T-helper 1 cell treated with Interleukin-12 subunit alpha and Interleukin-12 subunit beta and Interleukin-4 antibody, amounts not matched to agents 30 μg/mL and 1 μg/mL, for 36 hours (primary cell): ENCODE measurements at regions not wholly inside any gene's neighbourhood (a gene's known extent, or its start where the extent isn't known, plus 50 kb on each side); places are given as distances from the start of the nearest gene placed in this dataset.
"Not testable (repeated sequence)": the region's sequence is repeated elsewhere in the genome, so short reads cannot be mapped to it uniquely, and the experiment has no call there.

Experiments used
- H3K27ac Mint-ChIP-seq: one replicate; pipeline ENCODE4 v1.8.0; 2021; ENCODE audit warnings: mild to moderate bottlenecking, mixed read lengths
- H3K27me3 Mint-ChIP-seq: one replicate; pipeline ENCODE4 v1.8.0; 2021; ENCODE audit warnings: low read depth, mixed read lengths
- H3K36me3 Mint-ChIP-seq: one replicate; pipeline ENCODE4 v1.8.0; 2021; ENCODE audit warnings: low read depth, mixed read lengths
- H3K4me1 Mint-ChIP-seq: one replicate; pipeline ENCODE4 v1.8.0; 2021; ENCODE audit warnings: low read depth, mixed read lengths
- H3K4me3 Mint-ChIP-seq: one replicate; pipeline ENCODE4 v1.8.0; 2021; ENCODE audit warnings: mild to moderate bottlenecking, moderate library complexity, mixed read lengths
- H3K9me3 Mint-ChIP-seq: one replicate; pipeline ENCODE4 v1.8.0; 2021; ENCODE audit warnings: mixed read lengths

DNA sequence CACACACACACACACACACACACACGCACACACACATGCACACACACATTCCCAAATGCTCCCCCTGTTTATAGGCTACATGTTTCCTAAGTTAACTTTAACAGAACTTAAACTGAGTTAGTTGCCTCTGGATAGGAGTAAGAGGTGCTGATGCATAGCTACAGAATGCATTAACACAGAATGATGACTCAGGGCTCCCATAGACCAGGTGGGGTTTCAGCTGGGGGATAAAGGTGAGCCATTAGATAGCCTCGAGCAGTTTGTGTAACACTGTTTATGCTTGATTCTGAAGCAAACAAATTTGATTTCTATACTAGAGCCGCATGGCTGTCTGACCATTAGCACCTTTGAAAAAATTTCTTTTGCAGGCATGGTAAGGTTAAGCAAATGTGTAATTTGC, 741.0 kb downstream of the PLCL1 start:
- H3K27ac Mint-ChIP-seq = no peak overlapping the region
- H3K9me3 Mint-ChIP-seq = no peaks in the 10 kb centered on the region
- no peaks in the 10 kb centered on the region for H3K27me3 Mint-ChIP-seq
- H3K4me3 Mint-ChIP-seq = no peak overlapping the region
- H3K36me3 Mint-ChIP-seq = no peaks in the 10 kb centered on the region
- no peaks in the 10 kb centered on the region for H3K4me1 Mint-ChIP-seq

DNA sequence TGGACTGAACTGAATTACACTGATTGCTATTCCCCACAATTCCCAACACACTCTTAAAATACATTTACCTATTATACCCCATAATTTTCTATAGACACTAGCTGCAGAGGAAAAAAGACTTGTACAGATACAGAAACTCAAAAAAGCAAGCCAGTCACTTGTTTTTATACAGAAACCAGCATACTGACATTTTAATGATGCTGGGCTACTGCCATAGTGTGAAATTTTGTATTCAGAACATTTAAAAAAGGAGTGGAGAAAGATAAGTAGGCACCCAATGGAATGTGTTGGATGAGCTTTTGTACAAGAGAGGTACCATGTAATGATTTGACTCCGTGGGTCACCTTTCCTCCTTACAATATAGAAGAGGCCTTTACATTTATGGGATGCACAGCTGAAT, 740.1 kb downstream of the PLCL1 start:
- Mint-ChIP-seq H3K9me3 (no peaks in the 10 kb centered on the region), H3K4me3 (no peak overlapping the region), H3K27ac (no peak overlapping the region), H3K36me3 (no peaks in the 10 kb centered on the region), H3K4me1 (no peaks in the 10 kb centered on the region), H3K27me3 (no peaks in the 10 kb centered on the region)

- no peak overlapping the region for H3K27ac Mint-ChIP-seq
These were observed 730.4 kb downstream of the PLCL1 start for GRCh38 chr2:198534756-198535155.

DNA sequence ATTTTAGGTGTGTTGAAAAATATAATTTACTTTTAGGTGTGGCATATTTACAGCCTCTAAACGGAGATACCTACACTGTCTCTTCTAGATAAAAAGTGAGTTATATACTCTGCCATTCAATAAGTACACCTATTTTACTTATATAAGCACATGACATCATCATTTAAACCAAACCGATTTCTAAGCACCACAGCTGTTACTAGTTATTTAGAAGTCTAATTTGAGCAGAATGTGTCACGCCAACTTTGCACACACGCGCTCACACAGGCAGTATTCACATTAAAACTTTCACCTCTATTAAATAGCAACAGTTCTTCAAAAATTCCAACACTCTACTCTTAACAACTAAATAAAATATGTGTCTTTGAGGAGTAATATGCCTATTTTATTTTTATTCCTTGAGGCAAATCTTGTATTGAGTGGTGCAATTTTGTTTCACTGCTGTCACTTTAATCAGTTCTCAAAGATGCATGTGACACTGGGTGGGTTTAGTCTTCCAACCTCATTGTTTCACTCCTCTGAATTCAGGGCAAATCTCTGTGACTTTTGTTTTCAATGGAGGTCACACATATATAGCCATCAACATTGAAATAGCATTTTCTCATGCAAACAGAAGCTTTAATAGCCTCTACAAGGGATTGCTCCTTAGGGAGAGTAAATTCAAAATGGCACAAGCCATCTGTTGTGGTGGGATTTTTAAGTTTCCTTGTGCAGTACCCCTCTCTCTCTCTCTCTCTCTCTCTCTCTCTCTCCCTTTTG, 721.0 kb downstream of the PLCL1 start:
- no peaks in the 10 kb centered on the region for H3K27me3 Mint-ChIP-seq
- no peaks in the 10 kb centered on the region for H3K36me3 Mint-ChIP-seq
- H3K4me3 Mint-ChIP-seq = no peak overlapping the region
- no peaks in the 10 kb centered on the region for H3K4me1 Mint-ChIP-seq
- no peak overlapping the region for H3K27ac Mint-ChIP-seq
- H3K9me3 Mint-ChIP-seq = no peaks in the 10 kb centered on the region

More at GRCh38 chr2:198534756-198535155, 730.4 kb downstream of the PLCL1 start:
- Mint-ChIP-seq H3K4me3 (no peak overlapping the region), H3K27me3 (no peaks in the 10 kb centered on the region), H3K9me3 (no peaks in the 10 kb centered on the region), H3K36me3 (no peaks in the 10 kb centered on the region), H3K4me1 (no peaks in the 10 kb centered on the region)

DNA sequence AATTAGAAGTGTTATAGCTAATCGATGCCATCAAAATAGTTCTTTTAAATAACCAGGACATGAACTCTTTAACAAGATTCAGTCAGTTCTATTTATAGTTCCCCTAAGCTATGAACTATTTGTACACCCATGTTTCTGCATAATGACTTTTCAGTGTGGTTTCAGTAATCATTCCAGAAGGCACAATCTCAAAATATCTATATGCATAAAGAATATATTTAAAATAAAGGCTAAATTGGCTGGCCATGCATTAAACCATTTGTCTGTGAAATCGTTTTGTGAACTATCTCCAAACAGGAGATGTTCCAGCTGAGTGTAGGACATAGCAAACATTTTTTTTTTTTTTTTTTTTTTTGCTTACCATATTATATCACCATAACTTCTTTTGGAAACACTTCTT, 719.3 kb downstream of the PLCL1 start:
- no peak overlapping the region for H3K27ac Mint-ChIP-seq

GRCh38 chr2:198518935-198519334, 714.5 kb downstream of the PLCL1 start:
- Mint-ChIP-seq H3K36me3 (no peaks in the 10 kb centered on the region), H3K27ac (no peak overlapping the region), H3K9me3 (no peaks in the 10 kb centered on the region), H3K4me3 (no peak overlapping the region), H3K4me1 (no peaks in the 10 kb centered on the region), H3K27me3 (no peaks in the 10 kb centered on the region)

More for the DNA sequence above, 719.3 kb downstream of the PLCL1 start:
- no peak overlapping the region for H3K4me3 Mint-ChIP-seq
- no peaks in the 10 kb centered on the region for H3K9me3 Mint-ChIP-seq
- no peaks in the 10 kb centered on the region for H3K4me1 Mint-ChIP-seq
- no peaks in the 10 kb centered on the region for H3K36me3 Mint-ChIP-seq
- H3K27me3 Mint-ChIP-seq = no peaks in the 10 kb centered on the region

DNA sequence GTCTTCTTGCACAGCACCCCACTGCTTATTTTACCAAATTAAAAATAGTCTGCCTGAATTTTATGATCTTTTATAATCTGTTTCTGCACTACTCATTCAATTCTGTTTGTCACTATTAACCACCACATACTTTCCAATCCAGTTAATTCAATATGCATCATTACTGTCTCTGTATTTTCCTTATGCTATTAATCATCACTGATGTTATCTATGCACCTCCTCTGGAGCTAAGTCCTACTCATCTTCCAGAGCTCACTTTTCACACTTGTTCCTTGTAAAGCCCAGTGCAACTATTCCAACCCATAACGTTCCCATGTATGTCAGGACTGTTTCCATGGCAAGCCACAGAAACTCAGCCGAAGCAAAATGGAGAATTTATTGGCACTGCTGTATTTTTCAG, 713.6 kb downstream of the PLCL1 start:
- no peak overlapping the region for H3K27ac Mint-ChIP-seq
- H3K9me3 Mint-ChIP-seq = no peaks in the 10 kb centered on the region

DNA sequence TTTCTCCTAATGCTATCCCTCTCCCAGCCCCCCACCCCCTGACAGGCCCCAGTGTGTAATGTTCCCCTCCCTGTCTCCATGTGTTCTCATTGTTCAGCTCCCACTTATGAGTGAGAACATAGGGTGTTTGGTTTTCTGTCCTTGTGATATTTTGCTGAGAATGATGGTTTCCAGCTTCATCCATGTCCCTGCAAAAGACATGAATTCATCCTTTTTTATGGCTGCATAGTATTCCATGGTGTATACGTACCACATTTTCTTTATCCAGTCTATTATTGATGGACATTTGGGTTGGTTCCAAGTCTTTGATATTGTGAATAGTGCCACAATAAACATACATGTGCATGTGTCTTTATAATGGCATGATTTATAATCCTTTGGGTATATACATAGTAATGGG, 704.2 kb downstream of the PLCL1 start:
- not testable (repeated sequence) for H3K4me1 Mint-ChIP-seq, H3K36me3 Mint-ChIP-seq, H3K9me3 Mint-ChIP-seq, H3K27me3 Mint-ChIP-seq, H3K27ac Mint-ChIP-seq, H3K4me3 Mint-ChIP-seq

More for the DNA sequence above, 713.6 kb downstream of the PLCL1 start:
- Mint-ChIP-seq H3K4me3 (no peak overlapping the region), H3K36me3 (no peaks in the 10 kb centered on the region), H3K27me3 (no peaks in the 10 kb centered on the region), H3K4me1 (no peaks in the 10 kb centered on the region)

- no peak overlapping the region for H3K27ac Mint-ChIP-seq
- H3K9me3 Mint-ChIP-seq = no peaks in the 10 kb centered on the region
- H3K4me3 Mint-ChIP-seq = no peak overlapping the region
- no peaks in the 10 kb centered on the region for H3K4me1 Mint-ChIP-seq
- no peaks in the 10 kb centered on the region for H3K27me3 Mint-ChIP-seq
- H3K36me3 Mint-ChIP-seq = no peaks in the 10 kb centered on the region
These were observed 695.1 kb downstream of the PLCL1 start for GRCh38 chr2:198499539-198499938.

GRCh38 chr2:198498516-198498915, 694.1 kb downstream of the PLCL1 start:
- no peaks in the 10 kb centered on the region for H3K4me1 Mint-ChIP-seq
- H3K4me3 Mint-ChIP-seq = no peak overlapping the region
- H3K36me3 Mint-ChIP-seq = no peaks in the 10 kb centered on the region
- no peaks in the 10 kb centered on the region for H3K27me3 Mint-ChIP-seq
- no peaks in the 10 kb centered on the region for H3K9me3 Mint-ChIP-seq
- H3K27ac Mint-ChIP-seq = no peak overlapping the region

DNA sequence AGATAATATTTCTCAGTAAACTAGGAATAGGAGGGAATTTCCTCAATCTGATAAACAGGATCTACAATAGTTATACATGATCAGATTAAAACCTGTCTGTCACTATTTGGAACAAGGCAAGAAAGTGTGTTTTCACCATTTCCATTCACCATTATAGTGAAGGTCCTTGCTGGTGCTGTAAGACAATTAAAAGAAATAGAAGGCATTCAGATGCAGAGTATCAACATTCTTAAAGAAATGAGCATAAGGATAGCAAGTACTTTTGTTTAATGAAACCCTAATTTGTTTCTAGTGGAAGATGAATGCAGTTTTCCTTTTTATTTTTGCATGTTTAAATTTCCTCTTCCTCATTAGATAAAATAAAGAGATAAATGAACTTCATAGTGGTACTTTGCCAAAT, 693.7 kb downstream of the PLCL1 start:
- Mint-ChIP-seq H3K9me3 (no peaks in the 10 kb centered on the region), H3K27me3 (no peaks in the 10 kb centered on the region), H3K36me3 (no peaks in the 10 kb centered on the region), H3K4me3 (no peak overlapping the region), H3K4me1 (no peaks in the 10 kb centered on the region), H3K27ac (no peak overlapping the region)

- Mint-ChIP-seq H3K27ac (no peak overlapping the region), H3K4me3 (no peak overlapping the region), H3K4me1 (no peaks in the 10 kb centered on the region), H3K36me3 (no peaks in the 10 kb centered on the region), H3K9me3 (no peaks in the 10 kb centered on the region), H3K27me3 (no peaks in the 10 kb centered on the region)
These were observed 690.5 kb downstream of the PLCL1 start for GRCh38 chr2:198494931-198495330.

GRCh38 chr2:198490748-198491147, 686.4 kb downstream of the PLCL1 start:
- Mint-ChIP-seq H3K27ac (no peak overlapping the region), H3K36me3 (no peaks in the 10 kb centered on the region), H3K4me3 (no peak overlapping the region), H3K27me3 (no peaks in the 10 kb centered on the region), H3K9me3 (no peaks in the 10 kb centered on the region), H3K4me1 (no peaks in the 10 kb centered on the region)

GRCh38 chr2:198488964-198489363, 684.6 kb downstream of the PLCL1 start:
- no peaks in the 10 kb centered on the region for H3K27me3 Mint-ChIP-seq
- H3K4me3 Mint-ChIP-seq = no peak overlapping the region
- H3K27ac Mint-ChIP-seq = no peak overlapping the region
- H3K9me3 Mint-ChIP-seq = no peaks in the 10 kb centered on the region
- no peaks in the 10 kb centered on the region for H3K36me3 Mint-ChIP-seq
- no peaks in the 10 kb centered on the region for H3K4me1 Mint-ChIP-seq

DNA sequence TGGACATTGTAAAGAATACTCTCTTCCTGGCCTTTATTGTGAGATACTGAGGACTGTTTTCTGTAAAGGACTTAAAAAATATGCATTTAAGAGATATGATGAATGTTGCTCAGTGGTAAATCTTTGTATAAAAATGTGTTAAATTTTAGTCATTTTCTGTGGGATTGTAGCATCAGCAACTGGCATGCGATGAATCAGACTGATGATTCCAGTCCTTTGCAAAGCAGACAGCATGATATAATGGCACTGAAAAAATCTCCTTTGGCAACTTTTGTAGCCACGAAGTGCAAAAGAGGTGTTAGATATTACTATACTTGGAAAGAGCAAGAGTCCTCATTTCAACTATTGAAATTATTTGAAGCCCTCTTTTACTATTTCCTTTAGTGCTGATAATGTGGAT, 678.7 kb downstream of the PLCL1 start:
- H3K4me3 Mint-ChIP-seq = no peak overlapping the region
- H3K36me3 Mint-ChIP-seq = no peaks in the 10 kb centered on the region
- H3K27ac Mint-ChIP-seq = no peak overlapping the region
- no peaks in the 10 kb centered on the region for H3K27me3 Mint-ChIP-seq
- H3K9me3 Mint-ChIP-seq = no peaks in the 10 kb centered on the region
- no peaks in the 10 kb centered on the region for H3K4me1 Mint-ChIP-seq

DNA sequence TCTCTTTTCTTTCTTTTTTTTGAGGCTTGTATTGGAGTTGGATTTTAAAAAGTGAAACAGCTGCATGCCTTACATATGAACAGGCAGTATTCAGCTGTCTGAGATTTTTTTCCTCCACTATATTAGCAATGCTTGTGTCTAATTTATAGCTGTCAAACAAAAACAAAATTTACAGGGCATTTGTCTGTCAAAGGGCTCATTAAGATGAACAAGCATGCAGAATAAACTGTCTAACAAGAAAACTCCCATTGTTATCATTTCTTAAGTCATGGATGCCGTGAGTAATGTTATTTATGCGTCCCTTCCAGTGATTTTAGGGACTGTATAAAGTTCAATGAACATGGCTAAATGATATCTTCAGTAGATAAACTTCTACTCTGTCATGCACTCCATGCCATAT, 674.7 kb downstream of the PLCL1 start:
- Mint-ChIP-seq H3K4me1 (no peaks in the 10 kb centered on the region), H3K27me3 (no peaks in the 10 kb centered on the region), H3K36me3 (no peaks in the 10 kb centered on the region), H3K9me3 (no peaks in the 10 kb centered on the region), H3K4me3 (no peak overlapping the region), H3K27ac (no peak overlapping the region)
